Cardiac muscle cell (in vitro differentiated cells and primary cell): ENCODE measurements at regions not wholly inside any gene's neighbourhood (a gene's known extent, or its start where the extent isn't known, plus 50 kb on each side); places are given as distances from the start of the nearest gene placed in this dataset.
"Not testable (repeated sequence)": the region's sequence is repeated elsewhere in the genome, so short reads cannot be mapped to it uniquely, and the experiment has no call there.

ENCODE experiments used
- DNase-seq, 2 donors: peaks; one replicate each; pipeline versions ENCODE4 v3.0.0 to v3.0.0-alpha.2; 2010 to 2017; ENCODE audit warnings: low read depth in 1 of 2, low spot score in 1 of 2
- H3K27ac ChIP-seq: fragments of 200-600 bp; sonication (generic); 2 replicates; pipeline ENCODE4 v1.5.1; 2016
- H3K27me3 ChIP-seq: fragments of 200-600 bp; sonication (generic); 2 replicates; pipeline ENCODE4 v1.6.0; 2016; ENCODE audit warnings: control low read depth
- H3K36me3 ChIP-seq: fragments of 200-600 bp; sonication (generic); 2 replicates; pipeline ENCODE4 v1.5.1; 2016; ENCODE audit warnings: control low read depth
- H3K4me1 ChIP-seq: fragments of 200-600 bp; sonication (generic); 2 replicates; pipeline ENCODE4 v1.8.1; 2017; ENCODE audit warnings: low read depth, mild to moderate bottlenecking, mixed run types
- H3K4me3 ChIP-seq: fragments of 200-600 bp; sonication (generic); 2 replicates; pipeline ENCODE4 v1.5.1; 2016; ENCODE audit warnings: mild to moderate bottlenecking
- H3K9me3 ChIP-seq: fragments of 200-600 bp; sonication (generic); 2 replicates; pipeline ENCODE4 v1.5.1; 2017; ENCODE audit warnings: low read depth, mild to moderate bottlenecking, control low read depth
- CTCF ChIP-seq: IDR thresholded peaks from 2 replicates; pipeline ENCODE4 v1.5.1; 2012; ENCODE audit warnings: low read depth, mild to moderate bottlenecking, low read length

DNA sequence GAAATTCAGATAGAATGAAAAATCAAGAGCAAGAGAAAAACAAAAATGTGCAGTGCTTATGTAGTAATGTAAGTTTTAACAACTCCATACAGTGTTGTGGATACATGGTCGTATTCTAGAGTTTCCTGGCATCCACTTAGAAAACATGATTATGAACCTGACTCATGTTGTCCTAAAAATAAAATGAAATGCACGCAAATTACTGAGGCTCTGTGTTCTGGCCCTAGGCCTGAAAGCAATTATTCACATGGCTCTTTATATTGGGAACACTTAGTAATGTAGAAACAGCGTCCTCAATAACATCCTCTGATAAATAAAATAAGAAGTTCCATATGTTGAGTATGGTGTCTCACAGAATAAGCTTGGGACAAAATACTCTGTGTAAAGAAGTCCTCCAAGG lies 200.2 kb upstream of the SEMA3E start:
- H3K4me1 ChIP-seq: no peaks in the 10 kb centered on the region
- no peaks in the 10 kb centered on the region for H3K27me3 ChIP-seq
- no peak overlapping the region for H3K27ac ChIP-seq
- H3K4me3 ChIP-seq: no peak overlapping the region
- no peak for TF ChIP-seq CTCF
- no peaks in the 10 kb centered on the region for H3K36me3 ChIP-seq
- no peaks in the 10 kb centered on the region for H3K9me3 ChIP-seq
- no peak for DNase-seq

DNA sequence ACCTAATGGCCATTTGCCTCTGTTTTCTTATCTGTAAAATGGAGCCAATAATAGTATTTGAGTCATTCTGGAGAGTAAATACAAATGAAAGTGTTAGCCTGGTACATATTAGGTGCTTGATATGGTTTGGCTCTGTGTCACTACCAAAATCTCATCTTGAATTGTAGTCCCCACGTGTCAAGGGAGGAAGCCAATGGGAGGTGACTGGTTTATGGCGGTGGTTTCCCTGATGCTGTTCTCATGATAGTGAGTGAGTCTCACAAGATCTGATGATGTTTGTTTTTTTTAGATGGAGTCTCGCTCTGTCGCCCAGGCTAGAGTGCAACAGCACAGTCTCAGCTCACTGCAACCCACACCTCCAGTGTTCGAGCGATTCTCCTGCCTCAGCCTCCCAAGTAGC lies 194.0 kb upstream of the SEMA3E start:
- Histone ChIP-seq H3K9me3 (no peaks in the 10 kb centered on the region), H3K27me3 (no peaks in the 10 kb centered on the region), H3K36me3 (no peaks in the 10 kb centered on the region), H3K4me3 (no peak overlapping the region), H3K4me1 (no peaks in the 10 kb centered on the region), H3K27ac (no peak overlapping the region)
- TF ChIP-seq CTCF: no peak
- DNase-seq: no peak

GRCh38 chr7:83837683-83838082 lies 188.7 kb upstream of the SEMA3E start:
- Histone ChIP-seq H3K9me3 (no peaks in the 10 kb centered on the region), H3K4me3 (no peak overlapping the region), H3K27ac (no peak overlapping the region), H3K4me1 (no peaks in the 10 kb centered on the region), H3K27me3 (no peaks in the 10 kb centered on the region), H3K36me3 (no peaks in the 10 kb centered on the region)
- DNase-seq: no peak
- TF ChIP-seq CTCF: no peak

DNA sequence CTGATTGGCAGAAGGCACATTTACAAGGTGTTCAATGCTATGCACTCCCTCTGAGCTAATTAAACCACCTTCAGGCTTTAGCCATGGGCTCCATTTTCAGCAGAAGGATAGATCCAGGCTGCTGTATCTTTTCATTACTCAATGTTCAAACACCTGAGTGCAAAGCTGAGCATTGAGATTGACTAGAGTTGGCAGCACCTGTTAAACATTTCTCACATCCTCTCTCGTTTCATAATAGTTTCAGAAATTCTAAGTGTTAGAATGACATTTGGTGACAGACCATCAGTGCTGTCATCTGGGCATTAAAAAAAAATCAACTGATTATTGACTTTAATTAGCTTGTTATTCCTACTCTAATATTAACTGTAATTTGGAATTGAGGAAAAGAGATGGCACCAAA lies 187.1 kb upstream of the SEMA3E start:
- no peak for DNase-seq
- Histone ChIP-seq H3K27ac (no peak overlapping the region), H3K4me1 (no peaks in the 10 kb centered on the region), H3K4me3 (no peak overlapping the region), H3K9me3 (no peaks in the 10 kb centered on the region), H3K36me3 (no peaks in the 10 kb centered on the region), H3K27me3 (no peaks in the 10 kb centered on the region)
- TF ChIP-seq CTCF: no peak

DNA sequence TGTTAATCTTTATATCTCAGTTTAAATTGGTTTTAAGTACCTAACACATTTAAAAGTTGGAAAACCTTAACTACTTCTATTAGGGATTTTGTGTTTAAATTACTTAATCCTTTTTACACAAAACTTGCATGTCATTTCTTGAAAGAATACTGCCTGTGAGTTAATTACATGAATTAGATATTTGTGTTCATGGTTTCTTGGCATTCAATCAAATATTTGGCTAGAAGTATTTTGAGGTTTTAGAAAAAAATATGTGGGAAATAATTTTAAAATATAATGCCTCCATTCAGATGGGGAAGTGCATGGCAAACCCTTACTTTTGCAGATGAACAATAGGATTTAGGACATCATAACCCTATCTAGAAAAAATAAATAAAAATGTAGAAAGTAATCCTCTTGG lies 186.5 kb upstream of the SEMA3E start:
- H3K4me3 ChIP-seq: no peak overlapping the region
- no peaks in the 10 kb centered on the region for H3K27me3 ChIP-seq
- TF ChIP-seq CTCF: no peak
- DNase-seq: peak in 1 of 2 donors; percentile 17
- H3K4me1 ChIP-seq: no peaks in the 10 kb centered on the region
- H3K27ac ChIP-seq: no peak overlapping the region
- no peaks in the 10 kb centered on the region for H3K9me3 ChIP-seq
- no peaks in the 10 kb centered on the region for H3K36me3 ChIP-seq

DNA sequence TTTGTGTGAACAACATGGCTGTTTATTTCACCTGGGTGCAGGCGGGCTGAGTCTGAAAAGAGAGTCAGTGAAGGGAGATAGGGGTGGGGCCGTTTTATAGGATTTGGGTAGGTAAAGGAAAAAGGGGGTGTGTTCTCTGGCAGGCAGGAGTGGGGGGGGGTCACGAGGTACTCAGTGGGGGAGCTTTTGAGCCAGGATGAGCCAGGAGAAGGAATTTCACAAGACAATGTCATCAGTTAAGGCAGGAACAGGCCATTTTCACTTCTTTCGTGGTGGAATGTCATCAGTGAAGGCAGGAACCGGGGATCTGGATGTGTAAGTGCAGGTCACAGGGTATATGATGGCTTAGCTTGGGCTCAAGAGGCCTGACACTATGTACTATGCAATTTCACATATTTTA lies 184.8 kb upstream of the SEMA3E start:
- DNase-seq, H3K4me1 ChIP-seq: not testable (repeated sequence)

More for the DNA sequence above, 184.8 kb upstream of the SEMA3E start:
- not testable (repeated sequence) for H3K27ac ChIP-seq, H3K4me3 ChIP-seq, H3K27me3 ChIP-seq, H3K9me3 ChIP-seq, H3K36me3 ChIP-seq
